Adrenal gland (tissue), 5 donors: ENCODE measurements at regions not wholly inside any gene's neighbourhood (a gene's known extent, or its start where the extent isn't known, plus 50 kb on each side); places are given as distances from the start of the nearest gene placed in this dataset.

ENCODE experiments used
- CTCF ChIP-seq, 6 experiments: fragments of 450-650 bp in 4 of 6; fragments of 200-600 bp in 2 of 6; sonication (generic) in 1 of 6; IDR thresholded peaks; 1 replicate in 5 of 6; 2 replicates in 1 of 6; pipeline versions ENCODE4 v1.5.1 to v1.8.0; 2016 to 2021; ENCODE audit warnings: antibody characterized with exemption in 6 of 6, mild to moderate bottlenecking in 2 of 6, moderate library complexity in 1 of 6
- POLR2A ChIP-seq, 2 donors: fragments of 450-650 bp; IDR thresholded peaks; one replicate each; pipeline ENCODE4 v1.6.1; 2017; ENCODE audit warnings: antibody characterized with exemption in 2 of 2, mild to moderate bottlenecking in 2 of 2, moderate library complexity in 1 of 2
- donor health status: DM: no; HTN: no; CAD: no.

DNA sequence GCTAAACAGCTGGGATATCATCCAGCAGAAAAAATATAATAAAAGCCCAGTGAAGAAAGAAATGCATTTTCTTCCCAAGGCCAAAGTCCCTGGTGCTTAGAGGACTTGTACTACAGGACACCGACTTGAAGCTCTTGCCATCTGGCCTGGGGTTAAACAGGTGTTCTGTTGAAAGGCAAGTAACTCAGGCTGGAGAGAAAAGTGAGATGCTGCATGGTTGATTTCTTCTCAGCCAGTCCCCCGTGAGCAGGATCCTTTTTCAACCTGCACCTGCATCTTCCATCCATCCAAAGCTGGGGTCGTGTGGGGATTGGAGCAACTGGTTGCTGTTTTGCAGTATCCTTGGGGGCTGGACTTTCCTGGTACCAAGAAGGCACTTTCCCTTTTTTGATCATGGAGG, 146.1 kb upstream of the RPS23 start:
- TF ChIP-seq CTCF (IDR thresholded peaks at IDR 0.05) (no peak), POLR2A (IDR thresholded peaks at IDR 0.05) (no peak)
